Dedifferentiated amniotic fluid mesenchymal stem cell (primary cell): ENCODE measurements at regions not wholly inside any gene's neighbourhood (a gene's known extent, or its start where the extent isn't known, plus 50 kb on each side); places are given as distances from the start of the nearest gene placed in this dataset.
"Not testable (repeated sequence)": the region's sequence is repeated elsewhere in the genome, so short reads cannot be mapped to it uniquely, and the experiment has no call there.

Experiments used
- DNase-seq: peaks from one replicate; pipeline ENCODE4 v3.0.0-alpha.2; 2016; ENCODE audit errors: extremely low spot score

GRCh38 chr2:4916094-4916493 lies 776.1 kb upstream of the SOX11 start:
- DNase-seq = no peak

GRCh38 chr2:4930704-4931103 lies 761.5 kb upstream of the SOX11 start:
- DNase-seq = no peak

GRCh38 chr2:4931721-4932365 lies 760.3 kb upstream of the SOX11 start:
- no peak for DNase-seq

- not testable (repeated sequence) for DNase-seq
Observed at GRCh38 chr2:4935291-4935690, 756.9 kb upstream of the SOX11 start.

DNA sequence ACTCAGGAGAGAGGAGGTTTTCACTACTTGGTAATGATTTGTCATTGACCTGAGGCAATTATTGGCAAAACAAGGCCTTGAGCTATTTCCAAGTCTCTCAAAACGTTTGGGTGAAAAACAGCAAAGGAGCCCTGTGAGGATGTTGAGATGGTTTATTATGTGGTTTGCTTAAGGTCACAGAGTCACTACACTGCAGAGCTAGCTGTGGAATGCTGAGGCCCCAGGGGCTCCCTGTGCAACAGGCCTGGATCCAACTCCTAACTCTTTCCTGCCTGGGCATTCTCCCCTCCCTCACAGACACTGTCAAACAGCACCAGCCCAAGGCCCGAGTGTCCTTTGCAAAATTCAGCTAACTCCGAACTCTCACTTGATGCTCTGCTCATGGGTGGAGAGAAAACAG lies 754.6 kb upstream of the SOX11 start:
- DNase-seq = no peak

GRCh38 chr2:4938206-4938605 lies 754.0 kb upstream of the SOX11 start:
- no peak for DNase-seq

GRCh38 chr2:4942441-4942840 lies 749.7 kb upstream of the SOX11 start:
- no peak for DNase-seq

- no peak for DNase-seq
Observed at GRCh38 chr2:4947911-4948310, 744.3 kb upstream of the SOX11 start.

GRCh38 chr2:4951368-4951767 lies 740.8 kb upstream of the SOX11 start:
- no peak for DNase-seq

DNA sequence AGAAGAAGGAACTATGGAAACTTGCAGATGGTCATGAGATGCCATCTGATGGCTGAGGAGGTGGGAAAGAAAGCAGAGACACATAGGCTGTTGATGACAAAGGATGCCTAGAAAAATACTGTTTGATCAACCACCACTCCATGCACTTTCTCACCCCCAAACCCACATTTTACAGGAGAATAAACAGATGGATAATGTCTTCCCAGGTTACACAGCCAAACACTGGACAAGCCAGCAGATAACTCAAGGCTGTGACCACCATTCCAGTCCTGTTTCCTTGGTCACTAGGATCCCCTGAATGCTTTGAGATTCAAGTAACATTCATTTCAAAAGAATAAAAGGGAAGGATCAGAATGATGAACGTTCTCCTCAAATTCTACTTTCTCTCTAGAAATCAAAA lies 733.0 kb upstream of the SOX11 start:
- no peak for DNase-seq

- no peak for DNase-seq
Observed at GRCh38 chr2:4962419-4962818, 729.8 kb upstream of the SOX11 start.

- DNase-seq = no peak
Observed at GRCh38 chr2:4963106-4963505, 729.1 kb upstream of the SOX11 start.

- DNase-seq = no peak
Observed at GRCh38 chr2:4964001-4964540, 728.1 kb upstream of the SOX11 start.

DNA sequence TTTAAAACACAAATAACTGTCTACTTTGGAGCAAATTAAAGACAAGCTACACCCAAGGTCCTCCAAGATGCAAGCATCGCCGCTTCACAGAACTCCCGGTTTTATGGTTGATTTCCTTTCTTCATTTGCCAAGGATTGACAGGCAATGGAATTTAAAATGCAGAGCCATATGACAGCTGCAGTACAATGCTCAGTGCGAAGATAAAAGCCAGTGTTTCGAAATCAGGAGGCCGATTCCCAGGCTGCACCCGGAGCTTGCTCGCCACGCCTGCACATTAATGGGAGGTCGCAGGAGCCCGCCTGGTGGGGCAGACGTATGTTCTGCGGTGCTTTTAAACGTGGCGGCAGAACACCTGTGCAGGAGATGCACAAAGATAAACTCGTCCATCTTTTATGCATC lies 727.6 kb upstream of the SOX11 start:
- no peak for DNase-seq

DNA sequence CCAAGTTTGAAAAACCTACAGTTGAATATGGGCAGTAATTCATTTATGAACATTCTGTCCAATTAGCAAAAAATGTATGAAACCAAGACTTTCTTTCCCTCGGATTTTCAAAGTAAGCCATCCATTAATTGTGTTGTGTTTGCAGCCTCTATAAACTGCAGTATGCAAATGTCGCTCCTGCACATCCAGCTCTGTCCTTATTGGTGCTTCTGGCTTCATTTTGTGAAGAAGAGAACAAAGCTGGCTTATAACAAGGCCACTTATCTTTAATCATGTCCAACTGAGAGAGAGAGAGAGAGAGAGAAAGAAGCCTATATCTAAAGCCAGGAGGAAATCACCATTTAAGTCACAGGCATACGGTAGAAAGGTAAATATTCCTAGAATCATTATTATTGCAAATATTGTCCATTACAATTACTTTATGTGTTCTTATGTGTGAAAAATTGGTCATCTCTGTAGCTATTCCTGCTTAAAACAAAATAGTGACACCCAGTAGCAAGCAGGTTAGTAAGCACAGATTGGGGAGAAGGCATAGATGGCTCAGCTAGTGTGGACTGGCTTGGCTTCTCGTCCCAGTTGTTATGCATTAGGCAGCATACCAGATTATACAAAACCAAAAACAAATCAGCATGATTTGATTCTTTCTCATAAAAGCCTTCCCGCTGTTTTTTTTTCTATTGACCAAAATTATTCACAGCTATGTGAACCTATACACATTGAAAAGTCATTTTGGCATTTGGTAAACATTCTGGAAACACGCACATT lies 726.4 kb upstream of the SOX11 start:
- DNase-seq = no peak

DNA sequence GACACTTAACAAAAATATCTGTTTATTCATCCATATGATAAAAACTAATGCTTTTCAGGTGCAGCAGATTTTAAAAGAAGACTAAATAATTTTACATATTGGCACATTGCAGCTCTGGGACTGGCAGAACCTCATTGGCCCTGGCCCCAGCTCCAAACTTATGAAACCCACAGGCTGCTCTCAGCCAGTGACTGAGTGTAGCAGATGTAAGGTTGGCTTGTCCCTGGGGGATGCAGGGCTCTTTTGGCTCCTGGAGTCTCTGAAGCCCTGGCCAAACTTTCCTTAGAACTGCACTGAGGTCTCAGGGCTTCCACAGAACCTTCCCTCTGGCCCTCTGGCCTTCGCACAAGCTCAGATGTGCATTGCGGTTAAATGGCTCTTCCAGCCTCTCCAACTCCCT lies 725.0 kb upstream of the SOX11 start:
- no peak for DNase-seq

DNA sequence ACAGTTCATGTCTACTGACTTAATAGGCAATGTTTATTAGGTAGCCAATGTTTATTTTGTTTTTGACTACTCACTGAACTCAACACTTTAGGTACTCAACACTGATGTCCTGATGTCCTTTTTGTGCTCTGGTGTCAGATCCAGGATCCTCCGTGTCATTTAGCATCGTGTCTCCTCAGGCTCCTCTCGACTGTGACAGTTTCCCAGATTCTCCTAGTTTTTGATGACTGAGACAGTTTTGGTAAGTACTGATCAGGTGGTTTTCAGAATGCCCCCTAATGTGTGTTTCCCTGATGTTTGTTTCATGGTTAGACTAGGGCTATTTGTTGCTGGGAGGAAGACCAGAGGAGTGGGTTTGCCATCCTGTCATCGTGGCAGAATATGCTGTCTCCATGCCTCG lies 719.7 kb upstream of the SOX11 start:
- DNase-seq = no peak

GRCh38 chr2:4973354-4973753 lies 718.8 kb upstream of the SOX11 start:
- no peak for DNase-seq

DNA sequence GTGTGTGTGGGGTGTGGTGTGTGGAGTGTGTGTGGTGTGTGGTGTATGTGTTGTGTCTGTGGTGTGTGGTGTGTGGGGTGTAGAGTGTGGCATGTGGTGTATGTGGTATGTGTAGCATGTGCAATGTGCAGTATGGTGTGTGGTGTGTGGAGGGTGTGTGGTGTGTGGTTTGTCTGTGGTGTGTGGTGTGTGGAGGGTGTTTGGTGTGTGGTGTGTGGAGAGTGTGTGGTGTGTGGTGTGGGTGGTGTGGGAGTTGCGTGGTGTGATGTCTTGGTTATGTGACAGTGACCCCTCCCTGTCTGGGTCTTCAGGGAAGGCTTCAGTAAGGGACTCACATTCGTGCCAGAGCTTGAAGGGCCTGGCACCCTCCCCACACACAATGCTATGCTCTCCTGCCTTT lies 718.2 kb upstream of the SOX11 start:
- no peak for DNase-seq

DNA sequence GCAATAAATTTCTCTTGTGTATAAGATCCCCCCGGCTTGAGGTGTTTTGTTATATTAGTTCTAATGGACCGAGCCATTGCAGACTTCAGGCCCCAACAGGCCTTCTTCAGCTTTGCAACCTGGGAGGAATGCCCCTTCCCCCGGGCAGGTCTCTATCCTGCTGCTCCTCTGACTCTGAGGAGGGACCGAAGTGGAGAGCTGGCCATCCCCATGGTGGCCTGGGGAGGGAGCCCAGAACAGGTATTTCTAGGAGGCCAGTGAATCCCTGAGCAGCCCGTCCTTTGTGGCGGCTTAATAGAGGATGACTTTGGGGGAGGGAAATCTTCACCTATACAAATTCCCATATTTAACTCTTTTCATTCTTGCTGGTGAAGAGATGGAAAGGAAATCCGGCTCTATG lies 715.8 kb upstream of the SOX11 start:
- DNase-seq = no peak

DNA sequence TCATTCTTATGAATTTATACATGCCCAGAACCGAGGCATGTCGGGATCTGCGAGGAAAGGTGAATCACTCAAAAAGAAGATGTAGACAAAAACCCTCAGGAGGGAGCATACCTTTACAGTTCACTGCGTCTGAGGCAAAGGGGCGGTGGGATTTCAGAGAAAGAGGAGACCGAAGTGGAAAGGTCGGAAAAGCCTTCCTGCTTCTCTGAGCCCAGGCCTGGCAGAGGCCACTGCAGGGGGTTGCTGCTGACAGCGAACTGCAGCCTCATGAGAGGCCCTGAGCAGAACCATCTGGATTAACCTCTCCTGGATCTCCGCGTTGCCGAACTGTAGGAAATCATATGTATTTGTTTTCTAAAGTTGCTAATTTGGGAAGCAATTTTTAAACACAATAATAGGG lies 713.1 kb upstream of the SOX11 start:
- DNase-seq = no peak

DNA sequence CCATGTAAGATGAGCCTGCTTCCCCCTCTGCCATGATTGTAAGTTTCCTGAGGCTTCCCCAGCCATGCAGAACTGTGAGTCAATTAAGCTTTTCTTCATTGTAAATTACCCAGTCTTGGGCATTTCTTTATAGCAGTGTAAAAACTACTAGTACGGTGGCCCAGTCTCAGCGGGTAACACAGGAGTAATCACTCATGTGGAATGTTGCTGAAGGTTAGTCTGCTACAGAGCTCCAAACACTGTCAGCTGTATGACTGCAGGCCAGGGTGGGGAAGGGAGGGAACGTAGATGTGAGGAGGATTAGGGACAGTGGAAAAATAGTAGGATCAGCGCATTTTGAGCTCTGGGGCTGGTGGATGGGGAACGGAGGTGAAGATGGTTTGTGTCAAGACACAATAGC lies 711.2 kb upstream of the SOX11 start:
- DNase-seq = no peak

DNA sequence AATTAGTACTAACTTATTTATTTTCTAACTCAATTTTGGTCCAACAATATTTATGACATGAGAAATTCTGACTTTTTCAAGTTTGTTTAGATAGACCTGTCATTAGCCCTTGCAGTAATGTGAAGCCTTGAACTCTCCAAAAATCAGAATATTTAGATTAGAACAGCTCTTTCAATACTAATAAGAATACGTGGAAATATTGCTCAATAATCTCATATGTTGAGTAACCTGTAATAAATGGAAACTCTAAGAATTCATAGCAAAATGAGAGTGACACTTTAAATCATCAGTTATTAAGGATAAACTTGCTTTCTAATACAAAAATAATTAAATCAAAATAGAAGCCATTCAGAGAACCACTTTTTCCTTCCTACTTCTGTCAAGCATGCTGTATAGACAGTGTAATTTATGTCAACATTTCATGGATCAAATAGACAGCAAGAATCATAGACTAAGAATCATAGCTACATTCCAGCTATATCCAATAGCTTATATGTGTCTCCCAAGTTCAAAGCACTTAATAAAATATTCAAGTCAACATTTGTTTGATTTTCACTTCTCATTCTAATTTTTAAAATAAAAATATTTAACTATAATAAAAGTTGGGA lies 710.3 kb upstream of the SOX11 start:
- no peak for DNase-seq
